Right lobe of liver (tissue), 4 donors: ENCODE measurements at regions not wholly inside any gene's neighbourhood (a gene's known extent, or its start where the extent isn't known, plus 50 kb on each side); places are given as distances from the start of the nearest gene placed in this dataset.
"Not testable (repeated sequence)": the region's sequence is repeated elsewhere in the genome, so short reads cannot be mapped to it uniquely, and the experiment has no call there.

Source experiments
- POLR2A ChIP-seq: fragments of 450-650 bp; IDR thresholded peaks from one replicate; pipeline ENCODE4 v1.6.1; 2017; ENCODE audit warnings: antibody characterized with exemption, mild to moderate bottlenecking
- TF ChIP-seq, protein P1 (sequence below), 4 donors: fragments of 200-600 bp in 3 of 4; fragments of 450-650 bp in 1 of 4; IDR thresholded peaks; one replicate each; pipeline versions ENCODE4 v1.5.1 to v1.8.0; 2016 to 2022; ENCODE audit warnings: antibody characterized with exemption in 4 of 4, mild to moderate bottlenecking in 2 of 4
- donor health status: DM: no; HTN: no; CAD: no.
- donor health status: DM: no; HTN: no; CAD: no.
- donor health status: DM: no; HTN: yes; CAD: no.

DNA sequence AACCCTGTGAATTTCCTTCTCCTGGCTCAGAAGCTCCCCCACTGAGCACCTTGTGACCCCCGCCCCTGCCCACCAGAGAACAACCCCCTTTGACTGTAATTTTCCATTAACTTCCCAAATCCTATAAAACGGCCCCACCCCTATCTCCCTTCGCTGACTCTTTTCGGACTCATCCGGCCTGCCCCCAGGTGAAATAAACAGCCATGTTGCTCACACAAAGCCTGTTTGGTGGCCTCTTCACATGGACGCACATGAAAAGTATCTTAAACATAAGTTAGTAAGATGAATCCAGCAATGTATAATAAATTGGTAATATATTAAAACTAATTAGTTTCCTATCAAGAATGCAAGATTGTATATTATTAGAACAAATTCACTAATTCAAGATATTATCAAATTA lies 462.3 kb upstream of the NETO1 start:
- TF ChIP-seq, protein P1, sequence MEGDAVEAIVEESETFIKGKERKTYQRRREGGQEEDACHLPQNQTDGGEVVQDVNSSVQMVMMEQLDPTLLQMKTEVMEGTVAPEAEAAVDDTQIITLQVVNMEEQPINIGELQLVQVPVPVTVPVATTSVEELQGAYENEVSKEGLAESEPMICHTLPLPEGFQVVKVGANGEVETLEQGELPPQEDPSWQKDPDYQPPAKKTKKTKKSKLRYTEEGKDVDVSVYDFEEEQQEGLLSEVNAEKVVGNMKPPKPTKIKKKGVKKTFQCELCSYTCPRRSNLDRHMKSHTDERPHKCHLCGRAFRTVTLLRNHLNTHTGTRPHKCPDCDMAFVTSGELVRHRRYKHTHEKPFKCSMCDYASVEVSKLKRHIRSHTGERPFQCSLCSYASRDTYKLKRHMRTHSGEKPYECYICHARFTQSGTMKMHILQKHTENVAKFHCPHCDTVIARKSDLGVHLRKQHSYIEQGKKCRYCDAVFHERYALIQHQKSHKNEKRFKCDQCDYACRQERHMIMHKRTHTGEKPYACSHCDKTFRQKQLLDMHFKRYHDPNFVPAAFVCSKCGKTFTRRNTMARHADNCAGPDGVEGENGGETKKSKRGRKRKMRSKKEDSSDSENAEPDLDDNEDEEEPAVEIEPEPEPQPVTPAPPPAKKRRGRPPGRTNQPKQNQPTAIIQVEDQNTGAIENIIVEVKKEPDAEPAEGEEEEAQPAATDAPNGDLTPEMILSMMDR (IDR thresholded peaks at IDR 0.05): not testable (repeated sequence)
- not testable (repeated sequence) for TF ChIP-seq POLR2A
